ENCODE measurements at regions not wholly inside any gene's neighbourhood (a gene's known extent, or its start where the extent isn't known, plus 50 kb on each side); places are given as distances from the start of the nearest gene placed in this dataset.

GRCh38 chr9:19643875-19644274, 145.0 kb downstream of the SLC24A2 start:
- Histone ChIP-seq H4K20me1 (ENCODE audit: insufficient read depth) (no peaks in the 10 kb centered on the region), H3K4me1 (ENCODE audit: low read depth, poor library complexity, severe bottlenecking) (no peaks in the 10 kb centered on the region), H3K27ac (no peak overlapping the region), H3K27me3 (ENCODE audit: insufficient read depth, low read depth) (no peaks in the 10 kb centered on the region), H3K4me2 (no peak overlapping the region), H3K36me3 (ENCODE audit: insufficient read depth) (no peaks in the 10 kb centered on the region), H2AFZ (ENCODE audit: low read depth) (no peak overlapping the region), H3K79me2 (ENCODE audit: insufficient read depth, low read depth) (no peaks in the 10 kb centered on the region), H3K4me3 (IDR thresholded peaks at IDR 0.05; ENCODE audit: insufficient read depth, low read depth, low read length) (no peak overlapping the region), H3K9ac (no peak overlapping the region)
- TF ChIP-seq CTCF (conservative IDR thresholded peaks at IDR 0.05; ENCODE audit: low read depth, low read length) = no peak

DNA sequence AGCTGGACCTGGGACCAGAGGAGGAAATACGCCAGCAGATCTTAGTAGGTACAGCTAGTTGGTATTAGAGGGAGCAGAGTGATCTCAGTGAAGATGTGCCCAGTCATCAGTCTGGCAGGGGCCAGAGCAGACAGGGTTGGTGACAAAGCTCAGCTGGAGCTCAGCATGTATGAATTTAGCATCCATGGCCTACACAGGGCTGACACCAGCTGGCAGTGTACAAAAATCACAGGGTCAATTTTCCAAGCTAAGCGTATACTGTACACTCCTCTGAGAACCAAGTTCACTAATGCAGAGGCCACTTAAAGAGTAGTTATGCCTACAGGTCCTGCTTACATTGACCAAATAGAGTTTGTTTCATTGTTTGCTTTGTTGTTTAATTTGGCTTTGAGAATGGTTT, 146.6 kb downstream of the SLC24A2 start:
- Histone ChIP-seq H3K36me3 (ENCODE audit: insufficient read depth) (no peaks in the 10 kb centered on the region), H3K27me3 (ENCODE audit: insufficient read depth, low read depth) (no peaks in the 10 kb centered on the region), H3K27ac (no peak overlapping the region), H3K4me2 (no peak overlapping the region), H3K4me3 (IDR thresholded peaks at IDR 0.05; ENCODE audit: insufficient read depth, low read depth, low read length) (no peak overlapping the region), H4K20me1 (ENCODE audit: insufficient read depth) (no peaks in the 10 kb centered on the region), H3K4me1 (ENCODE audit: low read depth, poor library complexity, severe bottlenecking) (no peaks in the 10 kb centered on the region), H3K79me2 (ENCODE audit: insufficient read depth, low read depth) (no peaks in the 10 kb centered on the region), H2AFZ (ENCODE audit: low read depth) (no peak overlapping the region), H3K9ac (no peak overlapping the region)
- TF ChIP-seq CTCF (conservative IDR thresholded peaks at IDR 0.05; ENCODE audit: low read depth, low read length) = no peak

DNA sequence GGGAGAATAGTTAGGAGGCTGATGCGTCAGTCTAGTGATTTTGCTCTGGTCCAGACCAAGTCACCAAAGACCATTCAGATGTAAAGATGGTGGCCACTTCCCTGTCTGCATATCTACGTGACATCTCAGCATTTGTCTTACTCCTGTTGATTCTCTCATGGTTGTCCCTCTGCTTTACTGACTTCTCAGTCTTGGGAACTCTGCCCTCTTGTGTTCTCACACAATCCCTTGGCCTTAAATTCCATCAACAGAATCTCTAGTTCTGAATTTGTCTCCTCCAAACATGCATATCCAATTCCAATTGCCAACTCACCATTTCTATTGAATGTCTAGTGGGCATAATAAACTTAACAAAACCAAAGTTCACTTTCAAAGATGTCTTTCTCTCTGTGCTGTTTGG, 147.8 kb downstream of the SLC24A2 start:
- Histone ChIP-seq H3K79me2 (ENCODE audit: insufficient read depth, low read depth) (no peaks in the 10 kb centered on the region), H3K4me1 (ENCODE audit: low read depth, poor library complexity, severe bottlenecking) (no peaks in the 10 kb centered on the region), H3K4me3 (IDR thresholded peaks at IDR 0.05; ENCODE audit: insufficient read depth, low read depth, low read length) (no peak overlapping the region), H4K20me1 (ENCODE audit: insufficient read depth) (no peaks in the 10 kb centered on the region), H3K36me3 (ENCODE audit: insufficient read depth) (no peaks in the 10 kb centered on the region), H3K4me2 (no peak overlapping the region), H3K9ac (no peak overlapping the region), H2AFZ (ENCODE audit: low read depth) (no peak overlapping the region), H3K27ac (no peak overlapping the region), H3K27me3 (ENCODE audit: insufficient read depth, low read depth) (no peaks in the 10 kb centered on the region)
- no peak for TF ChIP-seq CTCF (conservative IDR thresholded peaks at IDR 0.05; ENCODE audit: low read depth, low read length)

DNA sequence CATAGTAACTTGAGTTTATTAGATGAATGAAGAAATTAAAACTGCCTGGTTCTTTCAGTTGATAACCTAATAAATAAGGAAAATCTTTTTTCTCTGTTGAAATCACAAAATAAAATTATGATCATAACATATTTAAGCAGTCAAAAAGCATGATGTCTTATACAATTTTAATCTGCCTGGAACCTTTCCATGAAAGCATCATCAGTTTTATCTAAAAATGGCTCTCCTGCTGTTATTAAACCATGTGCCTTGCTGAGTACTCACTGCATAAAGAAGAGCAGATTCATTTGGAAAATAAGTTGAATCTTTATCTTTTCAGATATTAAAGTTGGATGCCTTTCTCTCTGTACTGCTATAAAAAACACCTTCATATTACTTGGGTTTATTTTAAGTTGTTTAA, 148.8 kb downstream of the SLC24A2 start:
- H3K27ac ChIP-seq = no peak overlapping the region
- H3K79me2 ChIP-seq (ENCODE audit: insufficient read depth, low read depth) = no peaks in the 10 kb centered on the region
- no peak overlapping the region for H2AFZ ChIP-seq (ENCODE audit: low read depth)
- H3K4me1 ChIP-seq (ENCODE audit: low read depth, poor library complexity, severe bottlenecking) = no peaks in the 10 kb centered on the region
- H3K36me3 ChIP-seq (ENCODE audit: insufficient read depth) = no peaks in the 10 kb centered on the region
- no peak overlapping the region for H3K4me2 ChIP-seq
- no peak overlapping the region for H3K9ac ChIP-seq
- no peaks in the 10 kb centered on the region for H3K27me3 ChIP-seq (ENCODE audit: insufficient read depth, low read depth)
- no peak for TF ChIP-seq CTCF (conservative IDR thresholded peaks at IDR 0.05; ENCODE audit: low read depth, low read length)
- H3K4me3 ChIP-seq (IDR thresholded peaks at IDR 0.05; ENCODE audit: insufficient read depth, low read depth, low read length) = no peak overlapping the region
- H4K20me1 ChIP-seq (ENCODE audit: insufficient read depth) = no peaks in the 10 kb centered on the region

- no peak for TF ChIP-seq CTCF (conservative IDR thresholded peaks at IDR 0.05; ENCODE audit: low read depth, low read length)
- H3K4me2 ChIP-seq = no peak overlapping the region
- H3K4me1 ChIP-seq (ENCODE audit: low read depth, poor library complexity, severe bottlenecking) = no peaks in the 10 kb centered on the region
- H3K79me2 ChIP-seq (ENCODE audit: insufficient read depth, low read depth) = no peaks in the 10 kb centered on the region
- no peaks in the 10 kb centered on the region for H4K20me1 ChIP-seq (ENCODE audit: insufficient read depth)
- no peak overlapping the region for H2AFZ ChIP-seq (ENCODE audit: low read depth)
- H3K4me3 ChIP-seq (IDR thresholded peaks at IDR 0.05; ENCODE audit: insufficient read depth, low read depth, low read length) = no peak overlapping the region
- no peak overlapping the region for H3K27ac ChIP-seq
- no peak overlapping the region for H3K9ac ChIP-seq
- H3K27me3 ChIP-seq (ENCODE audit: insufficient read depth, low read depth) = no peaks in the 10 kb centered on the region
- no peaks in the 10 kb centered on the region for H3K36me3 ChIP-seq (ENCODE audit: insufficient read depth)
These were observed 151.8 kb downstream of the SLC24A2 start for GRCh38 chr9:19637084-19637483.
